HCT116 (cell line): ENCODE measurements at regions not wholly inside any gene's neighbourhood (a gene's known extent, or its start where the extent isn't known, plus 50 kb on each side); places are given as distances from the start of the nearest gene placed in this dataset.

ENCODE experiments used
- CTCF ChIP-seq, 3 experiments: fragments of 200-600 bp in 1 of 3; sonication (generic) in 1 of 3; IDR thresholded peaks in 2 of 3; conservative IDR thresholded peaks in 1 of 3; 2 replicates each; pipeline ENCODE4 v1.5.1; 2012 to 2017; ENCODE audit warnings: low read depth in 2 of 3, low read length in 2 of 3, antibody characterized with exemption in 1 of 3, borderline replicate concordance in 1 of 3, control low read depth in 1 of 3, mild to moderate bottlenecking in 1 of 3, mixed read lengths in 1 of 3, mixed run types in 1 of 3, moderate library complexity in 1 of 3; ENCODE audit not compliant: insufficient read depth in 1 of 3
- EGR1 ChIP-seq: IDR thresholded peaks from 2 replicates; pipeline ENCODE4 v1.6.1; 2012; ENCODE audit warnings: low read depth
- ELF1 ChIP-seq: IDR thresholded peaks from 2 replicates; pipeline ENCODE4 v1.6.1; 2012; ENCODE audit warnings: low read depth, borderline replicate concordance
- POLR2A ChIP-seq: IDR thresholded peaks from 2 replicates; pipeline ENCODE4 v1.7.0; 2011; ENCODE audit warnings: borderline replicate concordance; ENCODE audit not compliant: insufficient read depth, insufficient read length; ENCODE audit errors: extremely low read depth

- TF ChIP-seq ELF1: no peak
- TF ChIP-seq CTCF (IDR thresholded peaks at IDR 0.05 in 2 of 3, conservative IDR thresholded peaks at IDR 0.05 in 1 of 3; ENCODE audit: borderline replicate concordance in 1 of 3, insufficient read depth in 1 of 3, low read depth in 2 of 3, low read length in 2 of 3): no peak
- no peak for TF ChIP-seq EGR1
- no peak for TF ChIP-seq POLR2A
Measured at GRCh38 chr16:64272028-64272427, 849.8 kb downstream of the CDH11 start.
